ENCODE measurements at regions not wholly inside any gene's neighbourhood (a gene's known extent, or its start where the extent isn't known, plus 50 kb on each side); places are given as distances from the start of the nearest gene placed in this dataset.

GRCh38 chr16:61309386-61309785 is 726.9 kb downstream of the CDH8 start:
- TF ChIP-seq CTCF (IDR thresholded peaks at IDR 0.05) (no peak), POLR2A (IDR thresholded peaks at IDR 0.05) (no peak)

All from uterus (tissue), 2 donors.